ENCODE measurements at regions not wholly inside any gene's neighbourhood (a gene's known extent, or its start where the extent isn't known, plus 50 kb on each side); places are given as distances from the start of the nearest gene placed in this dataset.

GRCh38 chr4:168028970-168029597 is 63.3 kb upstream of the ANXA10 start (continued):
- no peak for TF ChIP-seq PATZ1 (CRISPR knock-in tag; IDR thresholded peaks at IDR 0.05)
- no peak for TF ChIP-seq FOSL2 (CRISPR knock-in tag; IDR thresholded peaks at IDR 0.05)
- no peak for TF ChIP-seq ZNF10 (CRISPR knock-in tag; IDR thresholded peaks at IDR 0.05; ENCODE audit: borderline replicate concordance, low read depth)

- Histone ChIP-seq H3K9me3 (ENCODE audit: low read length) (no peaks in the 10 kb centered on the region), H3K4me1 (ENCODE audit: insufficient read depth, low read length) (no peaks in the 10 kb centered on the region), H2AFZ (ENCODE audit: low read length) (no peak overlapping the region), H4K20me1 (ENCODE audit: insufficient read depth, low read length) (no peaks in the 10 kb centered on the region), H3K4me2 (ENCODE audit: low read depth, low read length) (no peak overlapping the region), H3K27me3 (ENCODE audit: control insufficient read depth in 1 of 2, insufficient read depth in 2 of 2, low read length in 2 of 2) (no peaks in the 10 kb centered on the region), H3K79me2 (ENCODE audit: insufficient read depth, low read length) (no peaks in the 10 kb centered on the region), H3K27ac (ENCODE audit: extremely low read length, insufficient read depth, low read length) (no peak overlapping the region), H3K4me3 (replicated peaks in 1 of 3; ENCODE audit: insufficient read depth in 1 of 3, low read depth in 2 of 3, low read length in 3 of 3) (no peak overlapping the region), H3K9ac (ENCODE audit: insufficient read depth, low read depth, low read length) (no peak overlapping the region), H3K36me3 (replicated peaks in 1 of 2; ENCODE audit: control insufficient read depth in 1 of 2, insufficient read depth in 2 of 2, low read length in 2 of 2) (no peaks in the 10 kb centered on the region)
- ChIA-PET POLR2A (no interaction called here), CTCF (ENCODE audit: low intra/inter-chr PET ratio, low total read pairs) (no interaction called here)
- intact Hi-C loops (cut with micrococcal nuclease; ENCODE audit: unreplicated experiment): no loop called here
- no peak for DNase-seq (ENCODE audit: low spot score)
- 8% methylated on average over 2 of the region's 2 CpGs for WGBS (ENCODE audit: low lambda C conversion rate)
- FAIRE-seq: no peak
- BruUV-seq (replicated peaks): no TSS peak
- no peak for ATAC-seq
- TF ChIP-seq CEBPG (CRISPR knock-in tag; IDR thresholded peaks at IDR 0.05) (no peak), MTERF4 (CRISPR knock-in tag; IDR thresholded peaks at IDR 0.05) (no peak), TRAFD1 (CRISPR knock-in tag; IDR thresholded peaks at IDR 0.05; ENCODE audit: borderline replicate concordance) (no peak), ETV5 (CRISPR knock-in tag; IDR thresholded peaks at IDR 0.05; ENCODE audit: borderline replicate concordance) (no peak), ZNF776 (CRISPR knock-in tag; IDR thresholded peaks at IDR 0.05) (no peak), AGO1 (IDR thresholded peaks at IDR 0.05; ENCODE audit: low read depth, low read length, poor library complexity, severe bottlenecking) (no peak), SP140L (CRISPR knock-in tag; IDR thresholded peaks at IDR 0.05; ENCODE audit: borderline replicate concordance) (no peak), HMG20A (CRISPR knock-in tag; IDR thresholded peaks at IDR 0.05; ENCODE audit: borderline replicate concordance) (no peak), ZNF577 (CRISPR knock-in tag; IDR thresholded peaks at IDR 0.05; ENCODE audit: borderline replicate concordance, low read depth) (no peak), POLR2AphosphoS5 (IDR thresholded peaks at IDR 0.05; ENCODE audit: low read depth, low read length) (no peak), ZFP41 (CRISPR knock-in tag; IDR thresholded peaks at IDR 0.05; ENCODE audit: borderline replicate concordance) (no peak), ZNF503 (CRISPR knock-in tag; IDR thresholded peaks at IDR 0.05) (no peak), KDM4B (CRISPR knock-in tag; IDR thresholded peaks at IDR 0.05) (no peak)
- in situ Hi-C loops (cut with HindIII; ENCODE audit: extremely low pct_ligation_motif_present, low pct_unique_long_range_greater_than_20kb): no loop called here
Observed at GRCh38 chr4:168037676-168038075, 54.7 kb upstream of the ANXA10 start.

Measured in HepG2 (cell line).